ENCODE measurements at regions not wholly inside any gene's neighbourhood (a gene's known extent, or its start where the extent isn't known, plus 50 kb on each side); places are given as distances from the start of the nearest gene placed in this dataset.

- Histone ChIP-seq H2BK20ac (ENCODE audit: low read depth, low read length) (no peak overlapping the region), H4K8ac (ENCODE audit: low read depth in 2 of 2, low read length in 2 of 2) (no peak overlapping the region), H4K91ac (ENCODE audit: insufficient read depth, low read depth, low read length) (no peak overlapping the region), H4K20me1 (ENCODE audit: insufficient read depth, low read length) (no peaks in the 10 kb centered on the region), H2AK5ac (ENCODE audit: low read depth, low read length) (no peak overlapping the region), H3K4me2 (ENCODE audit: low read depth, low read length) (no peak overlapping the region), H3K56ac (ENCODE audit: extremely low read depth, insufficient read depth, low read length) (no peak overlapping the region), H3K23ac (ENCODE audit: low read depth, low read length) (no peak overlapping the region), H3K9me1 (ENCODE audit: insufficient read depth, low read length) (no peaks in the 10 kb centered on the region), H4K5ac (ENCODE audit: low read depth, low read length) (no peak overlapping the region), H3K79me1 (ENCODE audit: low read depth in 1 of 2, low read length in 2 of 2) (no peaks in the 10 kb centered on the region), H2AK9ac (replicated peaks; ENCODE audit: low read depth, low read length, poor library complexity) (no peak overlapping the region), H2BK5ac (ENCODE audit: low read depth, low read length, poor library complexity, severe bottlenecking) (no peak overlapping the region), H3K9ac (ENCODE audit: low read depth, low read length) (no peak overlapping the region), H3K4me3 (ENCODE audit: insufficient read depth, low read depth, low read length) (no peak overlapping the region), H3K4ac (ENCODE audit: low read depth, low read length) (no peak overlapping the region), H3K36me3 (ENCODE audit: control insufficient read depth, insufficient read depth, low read length) (no peaks in the 10 kb centered on the region), H3K9me3 (ENCODE audit: control insufficient read depth, insufficient read depth, low read length) (no peaks in the 10 kb centered on the region), H3K14ac (replicated peaks; ENCODE audit: low read depth, low read length) (no peak overlapping the region), H2BK15ac (ENCODE audit: low read depth, low read length) (no peak overlapping the region), H3K27me3 (ENCODE audit: control insufficient read depth, insufficient read depth, low read length) (no peaks in the 10 kb centered on the region), H2BK120ac (ENCODE audit: low read depth, low read length) (no peak overlapping the region), H3K4me1 (ENCODE audit: control insufficient read depth, insufficient read depth, low read length) (no peaks in the 10 kb centered on the region), H3K27ac (ENCODE audit: insufficient read depth, low read length) (no peak overlapping the region), H2AFZ (replicated peaks; ENCODE audit: low read length, poor library complexity) (no peak overlapping the region), H3K18ac (ENCODE audit: low read depth, low read length) (no peak overlapping the region)
- intact Hi-C loops (cut with micrococcal nuclease): no loop called here
- in situ Hi-C loops (cut with MboI; ENCODE audit: low sequenced_read_pairs): no loop called here
- no TSS peak for BruUV-seq (replicated peaks)
- ATAC-seq (ENCODE audit: low read depth) (no peak), DNase-seq (no peak)
- ChIA-PET POLR2A (ENCODE audit: unreplicated experiment) (no interaction called here), CTCF (no interaction called here)
- dilution Hi-C loops (cut with HindIII; ENCODE audit: low sequenced_read_pairs, unreplicated experiment): no loop called here
- no CpG with 5 or more reads among the region's 4 CpGs for WGBS, 2 experiments (ENCODE audit: extremely low coverage in 2 of 2, insufficient read length in 1 of 2)
- TF ChIP-seq NFE2L2 (IDR thresholded peaks at IDR 0.05; ENCODE audit: low read depth, low read length) (no peak), CEBPB (IDR thresholded peaks at IDR 0.05; ENCODE audit: low read depth, low read length) (no peak), RAD21 (IDR thresholded peaks at IDR 0.05; ENCODE audit: low read length) (no peak), POLR2A (IDR thresholded peaks at IDR 0.05; ENCODE audit: low read depth, low read length) (no peak), RFX5 (IDR thresholded peaks at IDR 0.05; ENCODE audit: low read depth, low read length) (no peak)
Measured at GRCh38 chr13:34277936-34278335, 460.0 kb downstream of the RFC3 start.

Measured in IMR-90 (cell line).